OCI-LY3 (cell line): ENCODE measurements at regions not wholly inside any gene's neighbourhood (a gene's known extent, or its start where the extent isn't known, plus 50 kb on each side); places are given as distances from the start of the nearest gene placed in this dataset.

ENCODE experiments used
- H2AFZ ChIP-seq: fragments of 200-600, 300-600 bp; shearing (Covaris generic); 2 replicates; pipeline ENCODE4 v1.6.0; 2014; ENCODE audit warnings: antibody characterized with exemption, low read depth, low read length
- H3K27ac ChIP-seq: fragments of 200-600, 300-600 bp; sonication (generic); 2 replicates; pipeline ENCODE4 v1.5.1; 2014; ENCODE audit warnings: mild to moderate bottlenecking, low read length, moderate library complexity, mixed read lengths
- H3K27me3 ChIP-seq: fragments of 200-600, 300-600 bp; sonication (generic); 2 replicates; pipeline ENCODE4 v1.6.1; 2014; ENCODE audit warnings: low read depth, low read length, mixed read lengths
- H3K36me3 ChIP-seq: fragments of 200-600, 300-600 bp; sonication (generic); replicated peaks from 2 replicates; pipeline ENCODE3; 2014; ENCODE audit warnings: low read depth, low read length, mixed read lengths
- H3K4me1 ChIP-seq: fragments of 300-600, 200-600 bp; sonication (generic); 2 replicates; pipeline ENCODE4 v1.6.1; 2014; ENCODE audit warnings: low read length, mixed read lengths
- H3K4me2 ChIP-seq: fragments of 200-600, 300-600 bp; sonication (generic); 2 replicates; pipeline ENCODE4 v1.6.1; 2014; ENCODE audit warnings: low read length, mixed read lengths
- H3K4me3 ChIP-seq: fragments of 300-600, 200-600 bp; sonication (generic); 2 replicates; pipeline ENCODE4 v1.5.1; 2014; ENCODE audit warnings: antibody characterized with exemption, mild to moderate bottlenecking, low read length, moderate library complexity
- H3K79me2 ChIP-seq: fragments of 300-600, 200-600 bp; shearing (Covaris generic); 2 replicates; pipeline ENCODE4 v1.6.1; 2014; ENCODE audit warnings: mild to moderate bottlenecking, low read length, mixed read lengths
- H3K9ac ChIP-seq: fragments of 300-600, 200-600 bp; shearing (Covaris generic); 2 replicates; pipeline ENCODE4 v1.6.0; 2014; ENCODE audit warnings: mild to moderate bottlenecking, low read length, moderate library complexity
- H3K9me3 ChIP-seq: fragments of 200-600, 300-600 bp; shearing (Covaris generic); 2 replicates; pipeline ENCODE4 v1.6.1; 2014; ENCODE audit warnings: low read length, mixed read lengths; ENCODE audit not compliant: insufficient read depth
- H4K20me1 ChIP-seq: fragments of 200-600, 300-600 bp; sonication (generic); 2 replicates; pipeline ENCODE4 v1.6.1; 2016; ENCODE audit warnings: low read length, mixed read lengths; ENCODE audit not compliant: insufficient read depth
- EZH2phosphoT487 ChIP-seq: fragments of 200-600 bp; shearing (Covaris generic); IDR thresholded peaks from 2 replicates; pipeline ENCODE4 v1.6.1; 2018; ENCODE audit warnings: antibody characterized with exemption, mixed run types, low read depth
- TF ChIP-seq, protein P1 (sequence below): fragments of 200-600, 300-600 bp; sonication (generic); IDR thresholded peaks from 2 replicates; pipeline ENCODE4 v1.5.1; 2014; ENCODE audit warnings: antibody characterized with exemption, low read length, low read depth

DNA sequence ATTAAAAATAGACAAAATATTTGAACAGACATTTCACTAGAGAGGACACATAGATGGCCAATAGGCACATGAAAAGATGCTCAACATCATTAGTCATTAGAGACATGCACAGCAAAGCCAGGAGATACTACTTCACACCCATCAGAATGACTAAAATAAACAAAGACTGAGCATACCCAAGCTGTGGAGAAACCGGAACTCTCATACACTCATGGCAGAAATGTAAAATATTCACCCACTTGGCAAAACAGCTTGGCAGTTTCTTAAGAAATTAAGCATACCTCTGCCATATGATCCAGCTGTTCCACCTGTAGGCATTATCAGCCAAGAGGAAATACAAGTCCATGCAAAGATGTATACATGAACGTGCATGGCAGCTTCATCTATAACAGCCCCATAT is 213.4 kb downstream of the TSHZ3 start:
- H3K4me3 ChIP-seq = no peak overlapping the region
- H3K4me1 ChIP-seq = no peaks in the 10 kb centered on the region
- no peak for TF ChIP-seq EZH2phosphoT487
- TF ChIP-seq, protein P1, sequence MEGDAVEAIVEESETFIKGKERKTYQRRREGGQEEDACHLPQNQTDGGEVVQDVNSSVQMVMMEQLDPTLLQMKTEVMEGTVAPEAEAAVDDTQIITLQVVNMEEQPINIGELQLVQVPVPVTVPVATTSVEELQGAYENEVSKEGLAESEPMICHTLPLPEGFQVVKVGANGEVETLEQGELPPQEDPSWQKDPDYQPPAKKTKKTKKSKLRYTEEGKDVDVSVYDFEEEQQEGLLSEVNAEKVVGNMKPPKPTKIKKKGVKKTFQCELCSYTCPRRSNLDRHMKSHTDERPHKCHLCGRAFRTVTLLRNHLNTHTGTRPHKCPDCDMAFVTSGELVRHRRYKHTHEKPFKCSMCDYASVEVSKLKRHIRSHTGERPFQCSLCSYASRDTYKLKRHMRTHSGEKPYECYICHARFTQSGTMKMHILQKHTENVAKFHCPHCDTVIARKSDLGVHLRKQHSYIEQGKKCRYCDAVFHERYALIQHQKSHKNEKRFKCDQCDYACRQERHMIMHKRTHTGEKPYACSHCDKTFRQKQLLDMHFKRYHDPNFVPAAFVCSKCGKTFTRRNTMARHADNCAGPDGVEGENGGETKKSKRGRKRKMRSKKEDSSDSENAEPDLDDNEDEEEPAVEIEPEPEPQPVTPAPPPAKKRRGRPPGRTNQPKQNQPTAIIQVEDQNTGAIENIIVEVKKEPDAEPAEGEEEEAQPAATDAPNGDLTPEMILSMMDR = no peak
- no peaks in the 10 kb centered on the region for H3K9me3 ChIP-seq
- no peak overlapping the region for H3K4me2 ChIP-seq
- no peak overlapping the region for H3K9ac ChIP-seq
- H3K36me3 ChIP-seq = no peaks in the 10 kb centered on the region
- no peaks in the 10 kb centered on the region for H4K20me1 ChIP-seq
- H2AFZ ChIP-seq = no peak overlapping the region
- H3K79me2 ChIP-seq = no peaks in the 10 kb centered on the region
- H3K27ac ChIP-seq = no peak overlapping the region
- no peaks in the 10 kb centered on the region for H3K27me3 ChIP-seq

DNA sequence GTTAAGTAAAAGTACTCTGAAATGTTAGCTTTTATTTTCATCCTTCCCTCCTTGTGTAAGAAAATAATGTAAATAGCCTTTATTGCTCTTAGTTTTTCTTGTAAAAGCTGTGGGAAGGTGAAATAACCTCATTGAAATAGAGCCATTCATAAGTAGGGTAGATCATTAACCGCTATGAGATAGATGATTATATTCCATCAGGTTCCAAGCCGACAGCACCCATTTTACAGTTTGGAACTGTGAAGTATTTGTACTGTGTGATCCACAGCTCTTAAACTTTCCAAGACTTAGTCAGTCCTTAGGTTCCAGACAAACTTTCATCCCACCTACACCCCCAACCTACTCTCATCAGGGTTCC is 216.5 kb downstream of the TSHZ3 start:
- Histone ChIP-seq H3K27me3 (no peaks in the 10 kb centered on the region), H3K4me2 (no peak overlapping the region), H3K27ac (no peak overlapping the region), H3K4me1 (no peaks in the 10 kb centered on the region), H3K9ac (no peak overlapping the region), H3K36me3 (no peaks in the 10 kb centered on the region), H3K4me3 (no peak overlapping the region), H3K9me3 (no peaks in the 10 kb centered on the region; the same call in none of the 2 replicates), H2AFZ (no peak overlapping the region), H3K79me2 (no peaks in the 10 kb centered on the region), H4K20me1 (no peaks in the 10 kb centered on the region)
- TF ChIP-seq, protein P1 = no peak
- TF ChIP-seq EZH2phosphoT487 = no peak

DNA sequence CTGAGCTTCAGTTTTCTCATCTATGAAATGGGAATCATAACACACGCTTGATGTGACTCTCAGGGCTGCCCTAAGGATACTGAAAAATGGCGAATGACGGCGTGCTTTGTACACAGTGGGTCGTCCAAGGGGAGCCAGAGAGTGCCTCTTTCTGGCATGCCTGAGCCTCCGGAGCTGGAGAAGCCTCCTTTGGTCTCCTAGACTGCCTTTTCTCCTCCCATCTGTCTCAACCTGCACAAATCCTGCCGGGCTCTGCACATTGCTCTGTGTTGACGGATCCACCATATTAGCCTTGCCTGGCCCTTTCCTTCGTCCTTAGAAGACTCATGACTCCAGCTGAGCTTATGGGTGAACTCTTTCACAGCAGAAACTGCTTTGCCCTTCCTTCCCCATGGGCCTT is 220.9 kb downstream of the TSHZ3 start:
- H3K9me3 ChIP-seq = no peaks in the 10 kb centered on the region; the same call in none of the 2 replicates
- H2AFZ ChIP-seq = no peak overlapping the region
- H4K20me1 ChIP-seq = no peaks in the 10 kb centered on the region
- no peak overlapping the region for H3K4me3 ChIP-seq
- no peak overlapping the region for H3K27ac ChIP-seq
- no peaks in the 10 kb centered on the region for H3K79me2 ChIP-seq
- H3K4me2 ChIP-seq = no peak overlapping the region
- H3K27me3 ChIP-seq = no peaks in the 10 kb centered on the region
- H3K36me3 ChIP-seq = no peaks in the 10 kb centered on the region
- H3K9ac ChIP-seq = no peak overlapping the region
- no peaks in the 10 kb centered on the region for H3K4me1 ChIP-seq
- no peak for TF ChIP-seq EZH2phosphoT487
- TF ChIP-seq, protein P1 = no peak

DNA sequence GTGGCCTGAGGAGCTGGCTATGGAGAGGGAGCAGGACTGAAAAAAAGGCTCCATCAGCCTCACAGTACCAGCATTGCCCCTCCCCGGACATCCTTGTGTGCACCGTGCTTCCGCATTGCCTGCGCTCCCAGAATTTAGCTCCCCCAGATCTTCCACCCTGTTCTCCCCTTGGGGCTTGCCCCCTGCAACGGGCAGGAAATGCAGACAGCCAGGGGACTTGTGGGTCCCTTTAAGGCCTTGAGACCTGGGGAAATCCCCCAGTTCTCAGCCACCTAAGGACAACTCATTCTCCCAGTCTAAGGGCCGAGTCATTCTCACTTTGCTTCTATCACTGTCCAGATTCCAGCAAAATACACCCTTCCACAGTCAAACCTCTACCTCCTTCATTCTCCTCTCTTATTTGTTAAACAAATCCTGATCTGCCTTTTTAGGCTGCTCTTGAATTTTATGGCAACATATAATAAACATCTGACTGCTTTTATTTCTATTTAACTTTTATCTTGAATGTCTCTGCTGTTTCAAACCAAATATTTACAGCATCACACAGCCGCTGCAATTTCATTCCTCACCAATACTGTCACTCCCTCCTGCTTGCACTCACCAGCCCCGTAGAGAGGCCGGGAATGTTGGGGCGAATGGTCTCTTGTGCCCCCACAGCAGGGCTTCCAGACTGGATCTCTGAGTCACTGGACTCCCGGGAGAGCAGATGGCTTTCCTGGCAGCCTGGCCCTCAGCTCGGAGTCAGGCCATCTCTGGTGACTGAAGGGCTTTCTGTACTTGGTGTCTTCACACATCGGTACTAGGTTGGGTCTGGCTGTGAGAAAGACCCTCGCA is 221.9 kb downstream of the TSHZ3 start:
- H3K9ac ChIP-seq = no peak overlapping the region

More for the DNA sequence above, 221.9 kb downstream of the TSHZ3 start:
- Histone ChIP-seq H3K79me2 (no peaks in the 10 kb centered on the region), H2AFZ (no peak overlapping the region), H3K4me2 (no peak overlapping the region), H3K9me3 (no peaks in the 10 kb centered on the region; the same call in none of the 2 replicates), H4K20me1 (no peaks in the 10 kb centered on the region), H3K4me1 (no peaks in the 10 kb centered on the region), H3K27ac (no peak overlapping the region), H3K36me3 (no peaks in the 10 kb centered on the region), H3K4me3 (no peak overlapping the region), H3K27me3 (no peaks in the 10 kb centered on the region)
- TF ChIP-seq, protein P1 = no peak
- no peak for TF ChIP-seq EZH2phosphoT487
